ENCODE measurements at regions not wholly inside any gene's neighbourhood (a gene's known extent, or its start where the extent isn't known, plus 50 kb on each side); places are given as distances from the start of the nearest gene placed in this dataset.
"Not testable (repeated sequence)": the region's sequence is repeated elsewhere in the genome, so short reads cannot be mapped to it uniquely, and the experiment has no call there.

GRCh38 chr22:23446194-23446593 is 133.9 kb downstream of the IGLL1 start:
- TF ChIP-seq CTCF (conservative IDR thresholded peaks at IDR 0.05; ENCODE audit: low read length); EZH2phosphoT487 (IDR thresholded peaks at IDR 0.05; ENCODE audit: borderline replicate concordance, low read depth, low read length): not testable (repeated sequence)

All from OCI-LY7 (cell line).